SK-N-MC (cell line): ENCODE measurements at regions not wholly inside any gene's neighbourhood (a gene's known extent, or its start where the extent isn't known, plus 50 kb on each side); places are given as distances from the start of the nearest gene placed in this dataset.

Source experiments
- DNase-seq: peaks from one replicate; pipeline ENCODE4 v3.0.0-alpha.2; 2011; ENCODE audit warnings: low read depth, low spot score
- H3K27ac ChIP-seq: fragments of 200-600 bp; sonication (generic); 2 replicates; pipeline ENCODE4 v1.5.1; 2016; ENCODE audit warnings: mixed run types
- H3K36me3 ChIP-seq: fragments of 200-600 bp; sonication (generic); 2 replicates; pipeline ENCODE4 v1.6.1; 2017; ENCODE audit warnings: antibody characterized with exemption, low read length, mixed read lengths; ENCODE audit not compliant: insufficient read depth
- H3K4me3 ChIP-seq: fragments of 200-600 bp; sonication (generic); 2 replicates; pipeline ENCODE4 v1.5.1; 2016
- H3K9ac ChIP-seq: fragments of 200-600 bp; sonication (generic); 2 replicates; pipeline ENCODE4 v1.8.0; 2017; ENCODE audit warnings: mixed run types, mixed read lengths; ENCODE audit not compliant: insufficient read length
- H3K9me3 ChIP-seq: fragments of 200-600 bp; sonication (generic); 2 replicates; pipeline ENCODE4 v1.6.1; 2017; ENCODE audit warnings: low read depth, mild to moderate bottlenecking, antibody characterized with exemption, low read length, moderate library complexity, mixed read lengths
- EZH2 ChIP-seq: fragments of 200-600 bp; sonication (generic); IDR thresholded peaks from one replicate; pipeline ENCODE4 v1.6.1; 2017; ENCODE audit warnings: antibody characterized with exemption
- FOXP2 ChIP-seq: optimal IDR thresholded peaks from 2 replicates; pipeline ENCODE3; 2011; ENCODE audit warnings: mild to moderate bottlenecking, moderate library complexity; ENCODE audit not compliant: insufficient read depth; ENCODE audit errors: extremely low read length, control extremely low read depth
- POLR2AphosphoS5 ChIP-seq: IDR thresholded peaks from 2 replicates; pipeline ENCODE4 v1.6.1; 2012; ENCODE audit warnings: mild to moderate bottlenecking, low read depth, low read length, borderline replicate concordance

- no peak overlapping the region for H3K27ac ChIP-seq
- H3K9ac ChIP-seq: no peak overlapping the region
- no peak for DNase-seq
- H3K4me3 ChIP-seq: no peak overlapping the region
- no peaks in the 10 kb centered on the region for H3K36me3 ChIP-seq
- H3K9me3 ChIP-seq: peaks cover 5% of the 10 kb centered on the region; the same call in 1 of the 2 replicates
- TF ChIP-seq POLR2AphosphoS5 (no peak), FOXP2 (no peak), EZH2 (no peak)
These were observed 70.1 kb downstream of the PLXNA1 start for GRCh38 chr3:127053026-127053425.

- TF ChIP-seq EZH2 (no peak), FOXP2 (no peak), POLR2AphosphoS5 (no peak)
- no peaks in the 10 kb centered on the region for H3K36me3 ChIP-seq
- no peak overlapping the region for H3K27ac ChIP-seq
- DNase-seq: no peak
- H3K9ac ChIP-seq: no peak overlapping the region
- no peak overlapping the region for H3K4me3 ChIP-seq
- peaks cover 5% of the 10 kb centered on the region; the same call in 1 of the 2 replicates for H3K9me3 ChIP-seq
These were observed 70.5 kb downstream of the PLXNA1 start for GRCh38 chr3:127053450-127053849.

- no peak for TF ChIP-seq FOXP2
- TF ChIP-seq POLR2AphosphoS5: no peak
- no peak for TF ChIP-seq EZH2
- H3K4me3 ChIP-seq: no peak overlapping the region
These were observed 71.1 kb downstream of the PLXNA1 start for GRCh38 chr3:127053979-127054378.

GRCh38 chr3:127056281-127056680 is 73.4 kb downstream of the PLXNA1 start:
- Histone ChIP-seq H3K4me3 (no peak overlapping the region), H3K27ac (no peak overlapping the region), H3K9ac (no peak overlapping the region), H3K36me3 (no peaks in the 10 kb centered on the region), H3K9me3 (no peaks in the 10 kb centered on the region; the same call in 1 of the 2 replicates)
- no peak for DNase-seq
- no peak for TF ChIP-seq POLR2AphosphoS5
- TF ChIP-seq FOXP2: no peak

More at GRCh38 chr3:127053979-127054378, 71.1 kb downstream of the PLXNA1 start:
- DNase-seq: no peak
- H3K9ac ChIP-seq: no peak overlapping the region
- H3K9me3 ChIP-seq: peaks cover 5% of the 10 kb centered on the region; the same call in 1 of the 2 replicates
- no peaks in the 10 kb centered on the region for H3K36me3 ChIP-seq
- no peak overlapping the region for H3K27ac ChIP-seq

GRCh38 chr3:127056976-127057375 is 74.1 kb downstream of the PLXNA1 start:
- TF ChIP-seq POLR2AphosphoS5 (no peak), FOXP2 (no peak), EZH2 (no peak)
- no peak for DNase-seq
- Histone ChIP-seq H3K4me3 (no peak overlapping the region), H3K27ac (no peak overlapping the region), H3K9me3 (no peaks in the 10 kb centered on the region; the same call in 1 of the 2 replicates), H3K9ac (no peak overlapping the region), H3K36me3 (no peaks in the 10 kb centered on the region)

GRCh38 chr3:127059072-127059471 is 76.2 kb downstream of the PLXNA1 start:
- no peak for TF ChIP-seq POLR2AphosphoS5
- no peak for TF ChIP-seq FOXP2
- no peak for TF ChIP-seq EZH2
- H3K4me3 ChIP-seq: no peak overlapping the region
- no peak overlapping the region for H3K9ac ChIP-seq
- H3K27ac ChIP-seq: no peak overlapping the region
- no peaks in the 10 kb centered on the region for H3K36me3 ChIP-seq
- DNase-seq: no peak
- no peaks in the 10 kb centered on the region; the same call in 1 of the 2 replicates for H3K9me3 ChIP-seq

GRCh38 chr3:127061641-127062040 is 78.7 kb downstream of the PLXNA1 start:
- no peaks in the 10 kb centered on the region; the same call in 1 of the 2 replicates for H3K9me3 ChIP-seq
- no peak overlapping the region for H3K4me3 ChIP-seq
- TF ChIP-seq POLR2AphosphoS5 (no peak), EZH2 (no peak), FOXP2 (no peak)
- no peaks in the 10 kb centered on the region for H3K36me3 ChIP-seq
- no peak for DNase-seq
- H3K27ac ChIP-seq: no peak overlapping the region
- no peak overlapping the region for H3K9ac ChIP-seq

GRCh38 chr3:127062926-127063325 is 80.0 kb downstream of the PLXNA1 start:
- H3K36me3 ChIP-seq: no peaks in the 10 kb centered on the region
- TF ChIP-seq FOXP2: no peak
- TF ChIP-seq POLR2AphosphoS5: no peak
- no peak for TF ChIP-seq EZH2
- no peak overlapping the region for H3K9ac ChIP-seq
- no peak overlapping the region for H3K27ac ChIP-seq
- no peak overlapping the region for H3K4me3 ChIP-seq
- no peaks in the 10 kb centered on the region for H3K9me3 ChIP-seq
- DNase-seq: no peak

- no peak for TF ChIP-seq POLR2AphosphoS5
- no peak for TF ChIP-seq EZH2
- no peak for TF ChIP-seq FOXP2
These were observed 81.0 kb downstream of the PLXNA1 start for GRCh38 chr3:127063916-127064315.

More at GRCh38 chr3:127063916-127064315, 81.0 kb downstream of the PLXNA1 start:
- Histone ChIP-seq H3K27ac (no peak overlapping the region), H3K4me3 (no peak overlapping the region), H3K9me3 (no peaks in the 10 kb centered on the region), H3K36me3 (no peaks in the 10 kb centered on the region), H3K9ac (no peak overlapping the region)
- no peak for DNase-seq
